Stimulated activated CD8-positive, alpha-beta memory T cell treated with anti-CD3 and anti-CD28 coated beads, Interleukin-15, amount 100 ng/mL, for 48 hours (primary cell): ENCODE measurements at regions not wholly inside any gene's neighbourhood (a gene's known extent, or its start where the extent isn't known, plus 50 kb on each side); places are given as distances from the start of the nearest gene placed in this dataset.

Source experiments
- DNase-seq, 2 donors: peaks; one replicate each; pipeline ENCODE4 v3.0.0-alpha.2; 2020; ENCODE audit warnings: low read depth in 2 of 2

DNA sequence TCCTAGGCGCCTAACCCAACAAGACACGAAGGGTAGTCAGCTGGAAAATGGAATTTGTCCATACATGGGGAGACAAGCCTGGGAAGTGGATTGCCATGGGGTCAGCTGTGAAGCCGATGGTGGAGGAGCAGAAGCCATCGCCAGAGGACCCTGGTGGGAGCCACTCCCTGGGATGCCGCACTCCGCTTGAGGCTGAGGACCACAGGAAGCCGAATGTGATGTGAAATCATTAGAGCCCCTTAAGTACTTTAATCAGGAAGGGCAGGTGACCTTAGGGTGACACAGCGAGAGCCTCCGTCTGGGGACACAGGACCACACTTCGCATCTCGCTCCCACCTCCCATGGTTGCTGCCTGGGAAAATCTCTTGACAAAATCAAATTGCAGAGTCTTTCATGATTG lies 614.6 kb upstream of the MGMT start:
- no peak for DNase-seq

DNA sequence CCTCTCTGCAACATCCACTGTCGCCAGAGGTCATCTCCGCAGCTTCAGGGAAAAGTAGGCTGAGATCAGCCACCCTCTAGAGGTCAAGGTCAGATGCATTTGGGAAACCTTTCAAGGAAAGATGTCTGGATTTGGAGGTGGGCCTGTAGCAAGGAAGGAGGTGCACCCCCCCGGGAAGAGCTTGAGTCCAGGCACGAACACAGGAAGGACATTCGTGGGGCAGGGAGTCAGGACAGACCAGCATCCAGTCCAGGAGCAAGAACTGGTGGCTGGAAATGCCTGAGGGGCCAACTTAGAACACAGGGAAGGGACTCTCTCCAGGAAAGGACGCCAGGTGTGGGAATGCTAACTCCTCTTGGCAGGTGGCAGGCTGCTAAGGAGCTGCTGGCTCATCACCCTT lies 614.1 kb upstream of the MGMT start:
- DNase-seq: no peak

DNA sequence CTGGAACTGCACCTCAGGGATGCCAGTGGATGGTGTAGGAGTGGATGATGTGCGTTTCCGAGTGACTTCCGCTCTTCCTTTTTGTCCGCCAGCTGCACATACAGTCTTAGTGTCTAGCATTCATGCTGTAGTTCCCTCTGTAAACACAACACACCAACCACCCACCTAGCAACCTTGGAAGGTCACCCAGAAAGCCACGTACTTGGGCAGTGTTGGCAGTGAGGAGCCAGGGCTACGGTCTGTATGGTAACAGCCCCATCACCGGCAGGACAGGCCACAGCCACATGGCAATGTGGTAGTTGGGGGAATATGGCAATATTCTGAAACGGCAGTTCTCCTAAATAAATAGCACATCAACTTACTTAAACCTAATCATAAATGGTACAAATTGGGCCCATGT lies 613.5 kb upstream of the MGMT start:
- DNase-seq: no peak

DNA sequence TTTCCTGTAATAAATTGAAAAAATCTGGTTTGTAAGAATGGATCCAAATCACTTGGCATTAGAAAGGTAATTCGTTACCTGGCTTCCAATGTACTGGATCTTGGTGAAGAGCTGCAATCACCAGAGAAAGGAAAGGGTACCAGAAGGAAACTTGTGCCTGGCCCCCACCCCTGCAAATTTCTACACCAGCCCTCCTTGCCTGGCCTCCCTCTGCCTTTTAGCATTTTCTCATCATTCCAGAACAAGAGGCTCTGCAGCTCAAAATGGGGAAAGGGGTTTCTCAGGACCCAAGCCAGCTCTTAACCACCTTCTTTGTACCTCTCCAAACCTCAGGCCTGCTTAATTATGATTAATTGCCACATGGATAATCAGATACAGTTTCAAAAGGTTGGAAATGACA lies 612.8 kb upstream of the MGMT start:
- no peak for DNase-seq

DNA sequence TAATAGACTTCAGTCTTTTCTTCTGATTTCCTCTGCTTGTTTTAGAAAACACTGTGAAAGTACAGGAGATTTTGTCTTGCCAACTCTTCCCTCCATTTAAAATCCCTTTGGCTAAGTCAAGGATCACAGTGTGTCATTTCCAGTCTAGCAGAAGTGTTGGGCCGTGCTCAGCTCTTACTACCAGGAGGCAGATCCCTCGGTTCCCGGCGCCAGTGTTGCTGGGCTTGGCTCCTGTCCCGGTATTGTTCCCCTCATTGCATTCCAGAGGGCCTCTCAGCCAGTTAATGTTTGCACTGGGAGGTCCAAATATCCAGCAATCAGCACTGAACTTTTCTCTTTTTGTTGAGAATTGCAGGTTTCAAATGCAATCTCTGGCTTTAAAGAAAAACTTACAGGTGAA lies 612.1 kb upstream of the MGMT start:
- DNase-seq: no peak

DNA sequence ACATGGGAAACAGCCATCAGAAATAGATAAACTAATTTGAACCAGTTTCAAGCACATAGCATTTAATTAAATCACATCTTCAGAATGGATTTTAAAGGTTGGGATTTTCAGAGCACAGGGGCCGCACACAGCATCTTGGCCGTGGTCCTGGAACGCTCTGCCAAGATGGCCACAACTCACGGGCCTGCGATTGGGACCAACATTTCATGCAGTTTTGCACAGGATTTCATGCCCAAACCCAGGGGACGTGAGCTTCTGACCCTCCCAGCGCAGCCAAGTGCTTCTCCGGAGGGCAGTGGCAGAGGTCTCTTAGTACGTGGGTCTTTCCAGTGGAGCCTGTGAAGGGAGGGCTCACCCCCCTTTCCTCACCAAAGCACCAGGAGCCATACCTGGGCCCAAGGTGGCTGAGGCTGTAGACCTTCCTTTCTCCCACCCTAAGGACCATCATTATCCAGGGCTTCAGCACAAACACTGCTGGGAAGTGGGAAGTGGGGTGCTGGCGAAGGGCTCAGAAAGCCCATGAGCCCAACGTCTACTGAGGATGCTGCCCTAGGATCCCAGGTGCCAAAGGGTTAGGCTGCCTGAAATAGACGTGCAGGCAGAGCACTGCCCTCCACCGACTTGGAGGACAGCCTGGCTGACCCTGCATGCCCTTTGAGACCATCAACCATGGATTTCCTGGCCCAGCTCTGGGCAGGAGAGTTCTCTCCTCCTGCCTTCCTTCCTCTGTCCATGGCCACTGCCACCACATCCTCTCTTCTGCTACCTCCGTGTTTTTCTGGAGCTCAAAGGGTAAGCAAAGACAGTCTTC lies 611.2 kb upstream of the MGMT start:
- no peak for DNase-seq

DNA sequence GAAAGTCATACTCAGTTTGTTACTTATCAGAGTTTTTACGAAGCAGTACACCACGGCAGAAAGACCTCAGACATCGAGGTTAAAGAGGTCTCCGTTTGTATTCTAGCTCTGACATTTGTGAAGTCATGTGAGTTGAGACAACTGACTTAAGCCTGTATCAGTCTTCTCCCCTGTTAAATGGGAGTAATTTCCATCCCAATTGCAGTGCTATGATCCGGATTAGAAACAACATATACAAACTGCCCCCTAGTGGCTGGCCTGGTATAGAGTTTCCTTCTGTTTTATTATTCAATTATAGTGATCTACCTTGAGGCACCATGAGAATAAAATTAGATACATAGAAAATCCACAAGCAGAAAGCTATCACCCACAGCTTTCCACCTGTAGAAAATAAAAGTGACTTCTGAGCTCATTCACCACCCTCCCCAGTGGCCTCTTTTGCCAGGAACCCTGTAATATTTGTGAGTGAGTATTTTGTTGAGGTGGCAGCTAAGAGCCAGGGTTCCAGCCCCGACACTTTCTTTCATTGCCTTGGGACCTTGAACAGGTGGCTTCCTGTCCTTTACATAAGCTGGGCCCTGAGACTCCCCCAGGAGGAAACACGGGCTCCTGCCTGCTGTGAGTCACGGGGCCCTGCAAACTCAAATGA lies 607.2 kb upstream of the MGMT start:
- DNase-seq: no peak

DNA sequence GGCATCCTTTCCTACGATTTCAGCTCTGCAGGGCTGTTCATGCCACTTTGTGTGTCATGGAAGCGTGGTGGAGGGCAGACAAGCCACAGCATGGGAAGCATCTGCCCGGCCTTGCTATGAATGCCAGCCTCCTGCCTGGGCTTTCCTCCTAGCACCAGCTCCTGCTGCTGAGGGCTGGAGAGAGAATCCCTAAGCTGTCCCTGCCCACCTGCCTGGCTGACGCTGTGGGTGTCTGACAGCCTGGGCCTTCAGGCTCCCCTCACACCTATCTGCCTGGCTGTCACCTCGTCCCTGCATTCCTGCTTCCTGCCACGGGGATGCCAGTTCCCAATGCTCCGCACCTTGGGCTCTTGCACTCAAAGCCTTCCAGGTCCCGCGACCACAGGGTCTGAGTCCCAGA lies 606.5 kb upstream of the MGMT start:
- no peak for DNase-seq

DNA sequence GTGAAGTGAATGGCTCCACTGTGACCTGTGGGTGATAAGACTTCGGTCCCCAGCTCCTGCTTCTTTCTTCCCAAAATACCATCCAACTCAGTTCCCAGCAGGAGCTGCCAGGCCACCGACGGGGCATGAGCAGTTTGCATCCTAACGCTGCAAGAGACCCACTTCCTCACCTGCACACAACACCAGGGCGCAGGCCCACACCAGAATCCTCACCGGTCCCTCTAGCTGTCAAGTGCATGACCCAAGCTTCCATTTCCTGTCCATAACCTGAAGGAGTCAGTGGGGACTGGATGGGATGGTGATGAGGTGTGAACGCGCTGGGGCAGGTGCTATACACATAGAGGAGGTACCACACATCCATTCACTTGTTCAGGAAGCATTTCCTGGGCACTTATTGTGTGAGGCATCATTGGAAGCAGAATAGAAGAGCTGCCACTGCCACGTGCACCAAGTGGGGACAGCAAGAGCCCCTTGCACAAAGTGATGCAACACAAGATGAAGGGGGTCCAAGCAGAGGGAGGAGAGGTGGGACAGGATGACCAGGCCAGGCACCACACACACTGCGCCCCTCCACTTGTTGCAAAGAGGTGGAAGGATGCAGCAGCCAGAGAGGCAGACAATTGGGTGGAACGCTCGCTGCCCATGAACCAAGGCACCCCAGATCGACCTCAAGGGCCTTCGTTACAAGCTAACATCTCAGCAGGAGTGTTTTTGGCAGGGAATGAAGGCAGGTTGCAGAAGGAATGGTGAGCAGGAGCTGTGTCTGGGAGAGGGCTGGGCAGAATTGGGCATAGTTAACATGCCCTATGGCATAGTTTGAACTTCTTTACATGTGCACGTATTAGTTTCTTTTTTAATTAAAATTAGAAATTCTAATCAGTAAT lies 605.8 kb upstream of the MGMT start:
- no peak for DNase-seq

DNA sequence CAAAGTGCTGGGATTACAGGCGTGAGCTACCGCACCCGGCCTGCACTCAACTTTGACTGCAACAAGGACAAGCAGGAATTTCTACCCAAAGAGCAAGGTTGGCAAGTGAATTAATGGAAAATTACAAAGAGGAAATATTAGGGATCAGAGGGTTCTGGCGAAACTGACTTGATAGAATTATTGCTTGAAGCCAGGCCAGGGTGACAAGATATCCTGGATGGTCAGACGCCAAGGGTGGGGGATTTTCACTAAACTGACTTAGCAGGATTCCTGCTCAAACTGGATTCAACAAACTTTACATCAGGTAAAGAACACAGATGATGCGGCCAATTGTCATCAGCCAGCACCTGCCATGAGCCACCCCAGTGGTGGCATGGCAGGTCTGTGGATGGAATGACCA lies 603.6 kb upstream of the MGMT start:
- no peak for DNase-seq

DNA sequence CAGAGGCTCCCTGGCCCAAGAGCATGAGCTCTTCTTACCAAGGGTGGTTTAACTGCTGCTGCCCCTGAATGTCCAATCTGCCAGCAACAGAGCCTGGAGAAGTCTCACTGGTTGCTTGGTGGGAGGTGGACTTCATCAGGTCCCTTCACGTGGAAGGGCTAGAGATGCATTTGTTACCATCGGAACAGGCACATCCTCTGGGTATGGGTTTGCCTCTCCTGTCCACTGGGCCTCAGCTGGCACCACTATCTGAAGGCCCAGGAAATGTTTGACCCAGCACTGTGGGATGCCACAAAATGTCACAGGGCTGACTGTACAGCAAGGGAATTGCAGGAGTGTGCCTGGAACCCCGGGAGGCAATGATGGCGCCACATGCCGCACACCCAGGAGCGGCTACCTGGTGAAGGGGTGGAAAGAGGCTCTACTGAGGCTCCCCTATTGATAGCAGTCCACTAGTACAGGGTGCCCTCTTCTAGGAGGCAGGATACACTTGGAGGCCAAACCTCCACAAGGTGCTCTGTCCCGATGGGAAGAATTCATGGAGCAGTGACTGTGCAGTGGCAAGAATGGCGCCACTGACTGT lies 603.1 kb upstream of the MGMT start:
- DNase-seq: no peak

DNA sequence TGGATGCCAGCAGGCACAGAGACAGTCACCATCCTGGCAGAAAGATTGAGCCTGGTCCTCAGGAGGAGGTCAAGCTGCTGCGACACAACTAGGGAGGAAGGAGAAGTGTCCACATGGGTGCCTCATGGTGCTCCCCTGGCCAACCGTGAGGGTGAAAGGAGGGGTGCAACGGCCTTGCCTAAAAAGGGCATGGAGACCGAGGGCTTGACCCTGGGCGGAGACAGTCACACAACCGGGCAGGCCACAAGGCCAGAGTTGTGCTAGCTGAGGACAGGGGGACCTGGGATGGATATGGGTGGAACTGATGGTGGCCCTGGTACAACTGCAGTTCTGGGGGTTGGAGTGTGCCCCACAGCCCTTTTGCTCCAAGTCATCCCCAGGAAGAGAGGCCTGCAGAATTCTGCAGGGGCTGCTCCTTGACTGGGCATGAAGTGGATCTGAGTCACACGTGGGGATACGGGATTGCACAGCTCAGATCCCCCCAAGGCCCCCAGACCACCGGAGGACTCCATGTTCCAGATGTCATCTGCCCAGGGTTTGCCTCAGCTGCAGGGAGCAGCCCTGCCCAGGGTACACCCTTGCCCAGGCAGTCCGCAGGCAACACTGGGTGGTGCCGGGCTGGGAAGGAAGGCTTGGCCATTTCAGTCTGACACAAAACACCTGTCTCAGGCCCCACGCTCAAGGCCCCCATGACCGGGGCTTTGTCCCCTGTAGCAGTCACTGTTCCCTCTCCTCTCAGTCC lies 602.3 kb upstream of the MGMT start:
- DNase-seq: no peak

DNA sequence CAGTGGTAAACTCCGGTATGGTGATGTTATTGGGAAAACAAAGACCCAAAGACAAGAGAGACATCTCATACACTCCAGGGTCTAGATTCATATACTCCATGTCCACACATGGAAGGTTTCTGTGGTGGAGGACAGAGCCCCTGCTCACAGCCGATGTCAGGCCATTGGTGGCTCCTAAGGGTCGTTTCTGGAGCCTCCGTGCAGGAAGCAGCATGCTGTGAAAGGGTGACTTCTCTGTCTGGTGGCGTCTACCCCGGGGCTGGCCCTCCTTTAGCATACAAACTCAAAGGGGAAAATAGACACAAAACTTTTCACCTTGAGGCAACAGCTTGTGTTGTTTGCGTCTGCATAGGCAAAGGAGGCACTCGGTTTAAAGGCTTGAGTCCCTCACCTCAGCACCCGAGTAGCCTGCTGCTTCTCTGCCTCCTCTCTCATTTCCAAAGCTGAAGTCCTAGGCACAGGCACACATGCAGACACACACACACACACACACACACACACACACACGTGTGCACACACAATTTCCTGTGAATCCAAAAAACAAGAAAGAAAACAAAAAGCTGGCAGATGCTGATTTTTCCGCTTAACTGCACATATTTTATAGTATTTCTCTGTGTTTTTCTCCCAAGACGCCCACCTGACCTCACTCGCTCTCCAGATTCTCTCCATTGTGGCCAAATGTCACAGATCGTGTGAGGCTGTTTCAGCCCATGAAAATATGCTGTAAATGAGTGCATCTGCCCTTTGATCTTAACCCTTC lies 601.4 kb upstream of the MGMT start:
- DNase-seq: no peak

DNA sequence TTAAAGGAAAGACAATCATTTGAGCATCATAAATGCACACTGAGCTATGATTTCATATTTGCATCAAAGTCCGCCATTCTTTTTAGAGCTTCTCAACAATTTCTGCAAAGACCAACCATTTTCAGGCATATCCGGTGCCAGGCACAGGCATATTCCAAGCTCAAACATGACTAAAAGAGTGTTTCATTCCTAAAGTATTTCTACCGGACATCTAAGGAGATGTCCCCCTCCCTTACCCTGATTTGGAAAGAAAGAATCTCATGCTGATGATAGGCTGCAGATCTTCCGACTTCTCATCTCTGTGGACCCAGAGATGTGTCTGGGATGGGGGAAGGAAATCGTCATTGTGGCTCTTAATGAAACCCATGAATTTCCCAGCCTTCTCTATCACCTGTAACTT lies 600.5 kb upstream of the MGMT start:
- no peak for DNase-seq

DNA sequence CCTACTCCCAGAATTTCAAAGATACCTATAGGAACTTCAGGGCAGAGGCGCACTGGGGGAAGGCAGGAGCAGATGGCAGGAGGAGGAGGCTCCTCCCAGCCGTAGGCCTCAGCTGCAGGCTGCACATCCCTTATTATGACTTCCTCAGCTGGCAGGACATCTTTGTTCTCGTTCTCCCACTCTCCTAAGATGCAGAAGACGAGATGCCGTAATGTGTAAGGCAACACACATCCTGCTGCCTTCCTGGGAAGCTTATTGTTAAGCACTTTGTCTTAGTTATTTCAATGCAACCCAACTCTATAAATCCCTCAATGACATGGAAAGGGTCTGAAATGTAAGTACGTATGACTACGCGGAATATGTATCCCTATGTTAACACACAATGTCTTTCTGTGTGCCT lies 599.8 kb upstream of the MGMT start:
- no peak for DNase-seq

DNA sequence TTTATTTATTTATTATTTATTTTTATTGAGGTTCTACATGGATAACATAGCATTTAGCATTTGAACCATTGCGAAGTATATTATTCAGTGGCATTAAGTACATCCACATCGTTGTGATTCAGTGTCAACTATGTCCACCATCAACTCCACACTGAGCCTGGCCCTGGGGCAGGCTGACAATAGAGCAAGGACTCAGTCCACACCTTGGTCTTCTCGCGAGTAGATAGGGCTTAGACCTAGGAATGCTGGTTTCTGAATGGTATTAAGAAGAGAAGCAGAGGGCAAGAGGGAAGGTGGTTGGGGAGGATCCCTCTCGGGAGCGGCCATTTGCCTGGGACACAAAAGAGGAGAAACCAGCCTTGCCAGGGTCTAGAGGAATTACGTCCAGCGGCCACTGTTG lies 599.2 kb upstream of the MGMT start:
- DNase-seq: no peak

DNA sequence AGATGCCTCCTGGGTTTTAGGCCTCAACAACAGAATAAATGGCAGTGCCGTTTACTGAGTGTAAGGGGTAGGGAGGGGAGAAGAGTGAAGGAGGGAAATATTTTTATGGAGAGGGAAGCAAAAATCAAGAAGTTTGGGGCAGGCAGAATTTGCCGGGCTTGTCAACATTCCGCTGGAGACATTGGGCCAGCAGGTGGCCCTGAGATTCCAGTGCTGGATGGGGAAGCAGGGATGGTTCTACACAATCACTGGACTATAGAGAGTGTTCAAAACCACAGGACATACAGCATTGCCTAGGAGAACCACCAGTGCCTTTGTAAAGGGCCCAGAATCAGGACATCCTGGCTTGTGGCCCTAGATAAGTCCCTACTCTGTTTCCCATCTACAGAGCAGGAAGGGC lies 598.6 kb upstream of the MGMT start:
- no peak for DNase-seq

DNA sequence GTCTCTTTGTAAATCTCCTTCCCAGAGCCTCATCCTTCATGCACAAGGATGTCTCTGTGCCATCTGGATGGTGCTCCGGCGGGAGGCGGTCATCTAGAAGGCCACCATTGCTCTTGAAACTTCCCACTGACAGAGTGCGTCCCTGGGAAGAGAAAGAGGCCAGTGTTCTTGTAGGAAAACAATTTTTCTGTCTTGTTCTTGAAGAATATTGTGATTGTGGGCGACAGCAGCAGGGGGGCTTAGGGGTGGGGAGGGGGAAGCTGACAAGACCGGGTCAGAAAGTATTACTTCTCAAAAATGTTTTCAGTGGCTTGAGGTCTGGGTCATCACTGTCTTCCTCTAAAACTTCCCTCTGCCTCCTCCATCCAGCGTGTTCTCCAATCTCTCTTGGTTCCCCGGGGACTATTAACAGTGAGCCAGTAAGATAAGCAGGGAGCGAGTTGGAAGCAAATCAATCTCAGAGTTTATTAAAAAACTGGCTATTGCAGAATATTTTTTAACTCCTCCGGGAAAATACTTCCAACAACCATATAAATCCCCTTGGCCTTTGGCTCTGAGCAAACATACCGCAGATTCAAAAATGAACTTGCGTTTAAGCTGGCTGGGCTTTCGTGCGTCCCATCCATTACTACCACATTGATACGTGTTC lies 597.8 kb upstream of the MGMT start:
- no peak for DNase-seq

DNA sequence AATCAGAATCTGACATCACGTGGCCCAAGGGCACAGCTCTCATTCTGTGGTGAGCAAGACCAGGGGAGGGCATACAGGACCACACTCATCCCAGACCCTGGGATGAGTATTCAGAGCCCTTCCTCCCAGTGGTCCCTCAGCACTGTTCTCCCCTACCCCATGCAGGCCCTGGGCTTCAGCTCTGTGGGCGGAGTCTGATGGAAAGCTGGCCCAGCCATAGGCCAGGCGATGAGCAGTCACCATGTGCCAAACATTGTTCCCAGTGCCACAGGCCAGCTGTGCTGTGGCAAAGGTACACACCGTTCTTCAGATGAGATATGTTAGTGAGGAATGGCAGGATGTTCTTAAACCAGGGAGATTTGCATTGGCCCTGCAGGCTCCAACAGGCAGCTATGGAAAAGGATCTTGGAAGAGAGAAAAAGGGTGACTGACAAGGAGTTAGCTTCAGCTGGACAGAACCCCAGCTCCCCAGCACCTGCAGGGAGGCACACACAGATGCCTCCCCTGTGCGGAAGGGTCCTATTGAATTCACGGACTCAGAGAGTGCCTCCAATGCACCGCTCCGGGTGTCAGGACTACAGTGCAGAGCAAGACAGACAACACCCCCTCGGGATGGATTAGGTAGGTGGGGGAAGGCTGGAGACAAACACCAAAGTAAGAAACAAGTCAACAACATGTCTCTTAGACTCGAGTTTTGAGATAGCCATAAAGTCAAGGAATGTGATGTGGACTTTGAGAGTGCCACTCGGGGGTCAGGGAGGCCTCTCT lies 596.0 kb upstream of the MGMT start:
- DNase-seq: no peak
